ENCODE measurements at regions not wholly inside any gene's neighbourhood (a gene's known extent, or its start where the extent isn't known, plus 50 kb on each side); places are given as distances from the start of the nearest gene placed in this dataset.
"Not testable (repeated sequence)": the region's sequence is repeated elsewhere in the genome, so short reads cannot be mapped to it uniquely, and the experiment has no call there.

DNA sequence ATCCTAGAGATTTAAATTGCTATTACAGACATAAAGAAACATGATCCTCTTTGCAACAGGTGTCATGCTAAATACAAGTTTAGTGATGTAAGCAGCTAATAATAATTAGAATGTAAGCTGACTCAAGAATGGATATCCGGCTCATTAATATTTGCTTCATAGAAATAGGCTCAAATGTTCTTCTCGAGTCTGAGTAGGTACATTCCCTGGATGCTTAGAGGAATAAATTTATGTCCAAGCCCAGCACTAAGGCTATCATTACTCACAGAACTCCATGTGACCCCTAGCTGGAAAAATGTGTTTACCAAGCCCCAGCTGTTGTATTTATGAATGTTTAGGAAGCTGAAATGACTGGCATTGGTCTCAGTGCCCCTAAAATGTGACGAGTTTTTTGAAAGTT is 87.6 kb upstream of the TSPAN7 start:
- no peaks in the 10 kb centered on the region for H3K36me3 Mint-ChIP-seq (ENCODE audit: low read depth)
- H3K27me3 Mint-ChIP-seq = no peaks in the 10 kb centered on the region
- DNase-seq = no peak
- H3K9me3 Mint-ChIP-seq = no peaks in the 10 kb centered on the region
- ChIA-PET POLR2A (no interaction called here), CTCF (no interaction called here)
- no peaks in the 10 kb centered on the region for H3K4me1 Mint-ChIP-seq
- no peak overlapping the region for H3K27ac Mint-ChIP-seq
- no peak overlapping the region for H3K4me3 Mint-ChIP-seq

DNA sequence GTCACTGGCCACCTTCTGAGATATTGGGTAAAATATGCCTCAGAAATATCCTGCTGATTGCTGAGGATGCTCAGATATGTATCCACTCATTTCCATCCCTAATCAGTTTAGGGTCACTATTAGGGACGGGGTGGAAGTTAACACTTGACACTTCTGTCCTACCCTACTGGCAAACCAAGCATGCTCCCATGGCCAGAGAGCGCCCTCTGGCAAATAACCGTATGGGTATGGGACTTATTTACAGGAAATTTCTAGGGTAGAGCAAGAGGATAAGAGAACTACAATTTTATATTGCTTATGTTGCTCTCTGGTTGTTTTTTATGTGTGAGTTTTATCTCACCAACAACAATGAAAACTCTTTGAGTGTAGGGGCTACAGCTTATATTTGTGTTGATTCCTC is 86.8 kb upstream of the TSPAN7 start:
- no peak overlapping the region for H3K27ac Mint-ChIP-seq
- CTCF ChIA-PET = no interaction called here
- no peaks in the 10 kb centered on the region for H3K9me3 Mint-ChIP-seq
- no peaks in the 10 kb centered on the region for H3K36me3 Mint-ChIP-seq (ENCODE audit: low read depth)
- no peak overlapping the region for H3K4me3 Mint-ChIP-seq
- H3K4me1 Mint-ChIP-seq = no peaks in the 10 kb centered on the region
- no peaks in the 10 kb centered on the region for H3K27me3 Mint-ChIP-seq
- DNase-seq = no peak
- POLR2A ChIA-PET = no interaction called here

DNA sequence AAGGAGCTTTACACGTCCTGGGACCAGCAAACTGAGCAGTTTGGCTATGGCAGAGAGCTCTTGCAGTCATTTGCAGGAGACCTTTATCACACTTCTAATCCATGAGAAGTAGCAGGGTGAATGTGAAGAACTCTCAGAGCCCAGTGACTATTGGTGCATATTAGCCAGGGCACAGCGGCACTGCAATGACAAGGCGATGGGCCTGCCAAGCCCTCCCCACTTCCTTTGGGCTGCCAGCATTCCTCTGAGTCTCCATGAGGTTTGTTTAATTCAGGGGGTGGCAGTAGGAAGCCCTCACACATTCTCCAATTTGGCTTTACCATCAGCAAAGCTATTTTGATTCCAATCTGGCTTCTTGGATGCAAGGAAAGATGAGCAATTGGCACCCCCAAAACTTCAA is 79.2 kb upstream of the TSPAN7 start:
- POLR2A ChIA-PET = no interaction called here
- DNase-seq = no peak
- Mint-ChIP-seq H3K27me3 (no peaks in the 10 kb centered on the region), H3K9me3 (no peaks in the 10 kb centered on the region), H3K4me1 (no peaks in the 10 kb centered on the region), H3K27ac (no peak overlapping the region), H3K4me3 (no peak overlapping the region), H3K36me3 (ENCODE audit: low read depth) (no peaks in the 10 kb centered on the region)
- CTCF ChIA-PET = no interaction called here

DNA sequence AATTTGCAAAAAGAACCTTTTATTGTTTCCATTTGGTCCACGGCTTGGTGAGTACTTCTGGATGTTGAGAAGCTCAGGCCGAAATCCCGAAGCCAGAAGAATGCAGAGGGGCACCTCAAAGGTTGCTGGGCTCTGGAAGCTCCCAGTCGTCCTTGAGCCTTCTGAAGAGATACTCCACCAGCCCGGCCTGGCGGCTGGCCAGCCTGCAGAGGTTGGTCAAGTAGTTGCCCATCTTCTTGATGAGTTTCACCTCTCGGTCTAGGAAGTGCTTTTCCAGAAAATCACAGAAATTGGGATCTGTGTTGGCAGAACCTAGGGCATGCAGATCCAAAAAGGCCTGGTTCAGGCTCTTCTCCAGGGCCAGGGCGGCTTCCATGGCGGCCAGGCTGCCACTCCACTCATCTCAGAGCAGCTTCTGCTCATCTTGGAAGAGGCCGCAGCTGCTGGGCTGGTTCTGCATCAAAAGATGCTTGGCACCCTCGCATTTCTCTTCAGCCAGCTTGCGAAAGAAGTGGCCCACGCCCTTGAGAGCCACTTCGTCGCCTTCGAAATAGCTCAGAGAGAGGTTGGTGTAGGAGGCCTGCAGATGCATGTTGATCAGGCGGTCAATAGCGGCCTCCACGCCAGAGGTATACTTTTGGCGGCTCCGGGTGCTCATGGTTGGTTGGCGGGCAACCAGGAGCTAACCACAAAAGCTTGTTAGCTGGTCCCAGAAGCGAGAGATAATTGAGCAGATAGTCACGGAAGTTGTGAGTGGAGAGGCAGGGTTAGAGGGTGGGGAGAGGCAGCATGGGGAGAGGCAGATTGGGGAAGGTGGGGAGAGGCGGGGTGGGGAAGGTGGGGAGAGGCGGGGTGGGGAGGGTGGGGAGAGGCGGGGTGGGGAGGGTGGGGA is 76.5 kb upstream of the TSPAN7 start:
- POLR2A ChIA-PET = no interaction called here
- Mint-ChIP-seq H3K36me3 (ENCODE audit: low read depth) (no peaks in the 10 kb centered on the region), H3K27me3 (peaks cover 2% of the 10 kb centered on the region)

DNA sequence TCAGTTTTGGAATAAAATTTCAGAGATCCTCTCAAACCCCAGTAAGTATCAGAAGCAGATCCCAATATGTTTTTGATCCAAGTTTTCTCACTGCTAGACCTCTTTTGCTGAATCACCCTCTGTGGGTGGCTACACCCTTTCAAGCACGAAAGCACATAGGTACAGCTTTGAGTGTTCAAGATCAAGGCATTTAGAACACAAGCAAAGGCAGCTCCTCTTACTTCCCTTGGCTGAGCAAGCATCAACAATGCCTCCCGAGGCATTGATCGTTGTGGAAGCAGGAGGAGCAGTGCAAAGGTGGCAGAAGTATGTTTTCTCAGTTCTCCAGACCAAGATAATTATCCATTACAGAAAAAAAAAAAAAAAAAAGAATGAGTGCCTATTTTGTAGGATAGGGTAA is 72.0 kb upstream of the TSPAN7 start:
- H3K4me3 Mint-ChIP-seq = no peak overlapping the region
- H3K27me3 Mint-ChIP-seq = peaks cover 2% of the 10 kb centered on the region
- CTCF ChIA-PET = interaction anchor here (0.7 kb wide), 1 partner anchor 1105 kb away, joined by 5 read pairs; no protein-coding TSS in a partner anchor
- DNase-seq = no peak
- no peaks in the 10 kb centered on the region for H3K4me1 Mint-ChIP-seq
- POLR2A ChIA-PET = no interaction called here
- H3K9me3 Mint-ChIP-seq = no peaks in the 10 kb centered on the region
- no peak overlapping the region for H3K27ac Mint-ChIP-seq
- no peaks in the 10 kb centered on the region for H3K36me3 Mint-ChIP-seq (ENCODE audit: low read depth)

More for the DNA sequence above, 76.5 kb upstream of the TSPAN7 start:
- Mint-ChIP-seq H3K9me3 (no peaks in the 10 kb centered on the region), H3K4me1 (no peaks in the 10 kb centered on the region), H3K4me3 (no peak overlapping the region), H3K27ac (no peak overlapping the region)
- no peak for DNase-seq
- CTCF ChIA-PET = no interaction called here

DNA sequence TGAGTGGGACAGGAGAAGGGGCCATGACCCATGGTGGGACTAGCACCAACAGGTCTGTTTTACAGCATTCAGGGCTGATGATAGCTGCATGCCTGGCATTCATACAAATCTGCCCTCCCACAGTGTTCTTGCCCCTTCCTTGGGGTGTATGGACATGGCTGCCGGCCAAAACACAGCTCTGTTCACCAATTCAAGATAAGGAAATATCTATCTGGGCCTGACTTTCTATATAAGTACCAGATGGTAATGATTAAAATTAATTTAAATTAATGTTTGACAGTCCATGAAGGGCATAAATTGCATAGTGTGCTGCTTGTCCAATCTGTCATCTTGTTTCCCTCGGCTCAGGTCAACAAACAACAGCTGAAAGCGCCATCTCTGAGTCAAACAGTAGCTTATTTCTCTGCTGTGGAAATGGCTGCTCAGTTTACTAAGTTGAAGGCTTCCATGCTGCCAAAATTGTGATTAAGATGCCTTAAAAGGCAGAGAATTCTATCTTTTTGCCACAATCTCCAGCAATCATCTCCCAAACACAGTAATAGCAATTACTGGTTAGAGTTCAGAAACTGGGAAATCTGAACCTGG is 67.0 kb upstream of the TSPAN7 start:
- CTCF ChIA-PET = no interaction called here
- DNase-seq = no peak
- H3K9me3 Mint-ChIP-seq = no peaks in the 10 kb centered on the region
- no peaks in the 10 kb centered on the region for H3K27me3 Mint-ChIP-seq
- no peak overlapping the region for H3K4me3 Mint-ChIP-seq
- no peak overlapping the region for H3K27ac Mint-ChIP-seq
- H3K36me3 Mint-ChIP-seq (ENCODE audit: low read depth) = no peaks in the 10 kb centered on the region
- POLR2A ChIA-PET = no interaction called here
- no peaks in the 10 kb centered on the region for H3K4me1 Mint-ChIP-seq

DNA sequence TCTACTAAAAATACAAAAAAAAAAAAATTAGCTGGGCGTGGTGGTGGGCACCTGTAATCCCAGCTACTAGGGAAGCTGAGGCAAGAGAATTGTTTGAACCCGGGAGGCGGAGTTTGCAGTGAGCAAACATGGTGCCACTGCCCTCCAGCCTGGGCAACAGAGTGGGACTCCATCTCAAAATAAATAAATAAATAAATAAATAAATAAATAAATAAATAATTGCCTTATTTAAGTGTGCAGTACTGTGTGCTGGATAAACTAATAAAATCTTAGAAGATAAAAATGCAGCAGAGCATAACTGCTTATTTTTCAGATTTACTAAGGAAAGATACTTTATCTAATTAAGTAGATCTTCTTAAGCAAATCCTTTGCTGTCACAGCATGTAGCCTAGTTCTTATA is 61.7 kb upstream of the TSPAN7 start:
- H3K36me3 Mint-ChIP-seq (ENCODE audit: low read depth); H3K9me3 Mint-ChIP-seq; H3K27ac Mint-ChIP-seq; H3K27me3 Mint-ChIP-seq; H3K4me3 Mint-ChIP-seq; DNase-seq; POLR2A ChIA-PET; H3K4me1 Mint-ChIP-seq; CTCF ChIA-PET: not testable (repeated sequence)

DNA sequence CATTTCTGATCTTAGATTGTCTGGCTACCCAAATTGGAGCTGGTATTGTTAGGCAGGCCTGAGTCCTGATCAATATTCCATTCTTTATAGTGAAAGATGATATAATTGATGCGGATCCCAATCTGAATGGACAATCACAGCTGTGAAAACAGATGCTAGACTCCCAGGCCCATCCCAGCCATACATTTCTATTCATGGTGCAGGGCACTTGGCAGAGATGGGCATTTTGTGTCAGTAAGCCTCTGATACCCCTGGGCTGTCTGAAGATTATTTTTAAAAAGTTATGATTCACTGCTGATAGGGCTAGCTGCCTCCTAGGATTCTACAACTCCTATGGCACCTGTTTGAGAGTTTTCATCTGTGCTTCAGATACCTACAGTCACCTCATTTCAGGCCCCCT is 61.2 kb upstream of the TSPAN7 start:
- H3K9me3 Mint-ChIP-seq = no peaks in the 10 kb centered on the region
- no peaks in the 10 kb centered on the region for H3K27me3 Mint-ChIP-seq
- no peaks in the 10 kb centered on the region for H3K36me3 Mint-ChIP-seq (ENCODE audit: low read depth)
- ChIA-PET POLR2A (no interaction called here), CTCF (no interaction called here)
- no peaks in the 10 kb centered on the region for H3K4me1 Mint-ChIP-seq
- no peak for DNase-seq
- H3K4me3 Mint-ChIP-seq = no peak overlapping the region
- H3K27ac Mint-ChIP-seq = no peak overlapping the region

DNA sequence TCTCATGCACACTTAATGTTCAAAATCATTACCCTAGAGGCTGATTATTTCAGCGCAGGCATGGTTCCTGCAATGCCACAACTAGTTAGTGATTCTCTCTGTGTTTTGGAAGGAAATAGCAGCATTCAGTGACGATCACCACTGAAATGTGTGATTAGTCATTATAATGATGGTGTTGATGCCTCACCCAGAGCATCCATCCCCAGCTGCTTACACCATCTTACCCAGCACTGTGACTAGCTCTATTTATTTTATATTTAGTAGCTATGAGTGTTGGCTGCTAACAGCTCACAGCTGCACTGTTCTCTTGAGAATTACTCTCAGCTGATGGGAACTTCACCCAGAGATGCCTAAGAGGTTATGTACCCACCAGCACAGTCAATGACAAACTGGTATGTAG is 60.5 kb upstream of the TSPAN7 start:
- ChIA-PET POLR2A (no interaction called here), CTCF (no interaction called here)
- no peak for DNase-seq
- no peak overlapping the region for H3K27ac Mint-ChIP-seq
- no peaks in the 10 kb centered on the region for H3K4me1 Mint-ChIP-seq
- H3K4me3 Mint-ChIP-seq = no peak overlapping the region
- no peaks in the 10 kb centered on the region for H3K36me3 Mint-ChIP-seq (ENCODE audit: low read depth)
- no peaks in the 10 kb centered on the region for H3K9me3 Mint-ChIP-seq
- H3K27me3 Mint-ChIP-seq = peaks cover 2% of the 10 kb centered on the region

DNA sequence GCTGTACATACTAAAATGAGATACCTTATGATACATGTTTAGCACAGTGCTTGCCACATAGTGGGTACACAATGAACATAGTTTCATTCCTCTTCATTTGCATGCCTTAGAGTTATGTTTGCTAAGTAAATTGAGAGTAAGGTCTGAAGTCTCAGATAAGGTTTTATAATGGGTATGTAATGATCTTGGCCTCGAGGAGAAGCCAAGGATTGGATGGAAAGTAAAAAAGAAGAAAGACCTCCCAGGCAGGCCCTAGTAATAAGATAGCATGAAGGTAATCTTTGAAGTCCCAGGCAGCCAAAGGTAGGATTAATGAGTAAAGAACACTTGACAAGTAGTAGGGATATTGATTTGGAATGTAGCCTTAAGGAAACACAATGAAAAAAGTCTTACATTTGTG is 55.8 kb upstream of the TSPAN7 start:
- DNase-seq = no peak
- H3K27ac Mint-ChIP-seq = no peak overlapping the region

More for the DNA sequence above, 55.8 kb upstream of the TSPAN7 start:
- POLR2A ChIA-PET = no interaction called here
- CTCF ChIA-PET = no interaction called here
- no peaks in the 10 kb centered on the region for H3K4me1 Mint-ChIP-seq
- no peaks in the 10 kb centered on the region for H3K9me3 Mint-ChIP-seq
- peaks cover 2% of the 10 kb centered on the region for H3K27me3 Mint-ChIP-seq
- no peak overlapping the region for H3K4me3 Mint-ChIP-seq
- no peaks in the 10 kb centered on the region for H3K36me3 Mint-ChIP-seq (ENCODE audit: low read depth)
